ENCODE measurements at regions not wholly inside any gene's neighbourhood (a gene's known extent, or its start where the extent isn't known, plus 50 kb on each side); places are given as distances from the start of the nearest gene placed in this dataset.

GRCh38 chr2:3940661-3941060 is 237.3 kb downstream of the DCDC2C start:
- no peak overlapping the region for H3K4me3 Mint-ChIP-seq (ENCODE audit: unreplicated experiment)
- H3K36me3 Mint-ChIP-seq (ENCODE audit: unreplicated experiment), result no peaks in the 10 kb centered on the region
- peak; percentile 75 for DNase-seq
- TF ChIP-seq CTCF (IDR thresholded peaks at IDR 0.05; ENCODE audit: partially characterized antibody, unreplicated experiment), result no peak
- H3K27me3 Mint-ChIP-seq (ENCODE audit: unreplicated experiment), result peaks cover 2% of the 10 kb centered on the region
- H3K27ac Mint-ChIP-seq (ENCODE audit: unreplicated experiment), result no peak overlapping the region
- H3K9me3 Mint-ChIP-seq (ENCODE audit: unreplicated experiment), result peaks cover 12% of the 10 kb centered on the region
- H3K4me1 Mint-ChIP-seq (ENCODE audit: low read depth, unreplicated experiment), result peaks cover 6% of the 10 kb centered on the region

GRCh38 chr2:3942841-3943240 is 239.5 kb downstream of the DCDC2C start:
- no peak for DNase-seq
- TF ChIP-seq CTCF (IDR thresholded peaks at IDR 0.05; ENCODE audit: partially characterized antibody, unreplicated experiment), result no peak
- Mint-ChIP-seq H3K9me3 (ENCODE audit: unreplicated experiment) (peaks cover 15% of the 10 kb centered on the region), H3K4me1 (ENCODE audit: low read depth, unreplicated experiment) (peaks cover 6% of the 10 kb centered on the region), H3K27ac (ENCODE audit: unreplicated experiment) (no peak overlapping the region), H3K4me3 (ENCODE audit: unreplicated experiment) (no peak overlapping the region), H3K36me3 (ENCODE audit: unreplicated experiment) (no peaks in the 10 kb centered on the region), H3K27me3 (ENCODE audit: unreplicated experiment) (peaks cover 4% of the 10 kb centered on the region)

- Mint-ChIP-seq H3K9me3 (ENCODE audit: unreplicated experiment) (peaks cover 14% of the 10 kb centered on the region), H3K36me3 (ENCODE audit: unreplicated experiment) (no peaks in the 10 kb centered on the region), H3K27me3 (ENCODE audit: unreplicated experiment) (peaks cover 4% of the 10 kb centered on the region), H3K27ac (ENCODE audit: unreplicated experiment) (no peak overlapping the region), H3K4me3 (ENCODE audit: unreplicated experiment) (no peak overlapping the region), H3K4me1 (ENCODE audit: low read depth, unreplicated experiment) (peaks cover 6% of the 10 kb centered on the region)
- no peak for DNase-seq
- no peak for TF ChIP-seq CTCF (IDR thresholded peaks at IDR 0.05; ENCODE audit: partially characterized antibody, unreplicated experiment)
These were observed 240.7 kb downstream of the DCDC2C start for GRCh38 chr2:3944071-3944470.

GRCh38 chr2:3944841-3945240 is 241.5 kb downstream of the DCDC2C start:
- Mint-ChIP-seq H3K4me3 (ENCODE audit: unreplicated experiment) (no peak overlapping the region), H3K27me3 (ENCODE audit: unreplicated experiment) (peaks cover 4% of the 10 kb centered on the region), H3K9me3 (ENCODE audit: unreplicated experiment) (peaks cover 13% of the 10 kb centered on the region), H3K4me1 (ENCODE audit: low read depth, unreplicated experiment) (peaks cover 6% of the 10 kb centered on the region), H3K36me3 (ENCODE audit: unreplicated experiment) (no peaks in the 10 kb centered on the region), H3K27ac (ENCODE audit: unreplicated experiment) (no peak overlapping the region)
- DNase-seq, result no peak
- no peak for TF ChIP-seq CTCF (IDR thresholded peaks at IDR 0.05; ENCODE audit: partially characterized antibody, unreplicated experiment)

GRCh38 chr2:3948191-3948590 is 244.8 kb downstream of the DCDC2C start:
- peaks cover 2% of the 10 kb centered on the region for H3K27me3 Mint-ChIP-seq (ENCODE audit: unreplicated experiment)
- DNase-seq, result no peak
- TF ChIP-seq CTCF (IDR thresholded peaks at IDR 0.05; ENCODE audit: partially characterized antibody, unreplicated experiment), result no peak
- H3K9me3 Mint-ChIP-seq (ENCODE audit: unreplicated experiment), result peaks cover 7% of the 10 kb centered on the region
- H3K4me1 Mint-ChIP-seq (ENCODE audit: low read depth, unreplicated experiment), result no peaks in the 10 kb centered on the region
- no peak overlapping the region for H3K27ac Mint-ChIP-seq (ENCODE audit: unreplicated experiment)
- no peaks in the 10 kb centered on the region for H3K36me3 Mint-ChIP-seq (ENCODE audit: unreplicated experiment)
- H3K4me3 Mint-ChIP-seq (ENCODE audit: unreplicated experiment), result no peak overlapping the region
